HG03280 (cell line): ENCODE measurements at regions not wholly inside any gene's neighbourhood (a gene's known extent, or its start where the extent isn't known, plus 50 kb on each side); places are given as distances from the start of the nearest gene placed in this dataset.
A peak's percentile ranks its signal among the peaks of the same experiment; 100 is the strongest.

Experiments
- ATAC-seq: cut with Tn5 transposase; IDR thresholded peaks from one replicate; pipeline ENCODE4 v1.9.1; 2021; ENCODE audit warnings: mild to moderate bottlenecking, moderate library complexity; ENCODE audit not compliant: unreplicated experiment

- ATAC-seq, result no peak
Measured at GRCh38 chr5:72558046-72558336, 50.8 kb upstream of the ZNF366 start.

GRCh38 chr5:72557167-72558045, 50.2 kb upstream of the ZNF366 start:
- peak; percentile 14 for ATAC-seq
